ENCODE measurements at regions not wholly inside any gene's neighbourhood (a gene's known extent, or its start where the extent isn't known, plus 50 kb on each side); places are given as distances from the start of the nearest gene placed in this dataset.
"Not testable (repeated sequence)": the region's sequence is repeated elsewhere in the genome, so short reads cannot be mapped to it uniquely, and the experiment has no call there.

- DNase-seq (ENCODE audit: low read depth): no peak
Measured at GRCh38 chr1:184820218-184820750, 65.6 kb upstream of the EDEM3 start.

- no peak for DNase-seq (ENCODE audit: low read depth)
Measured at GRCh38 chr1:184818646-184819045, 64.0 kb upstream of the EDEM3 start.

GRCh38 chr1:184817003-184817402 lies 62.3 kb upstream of the EDEM3 start:
- not testable (repeated sequence) for DNase-seq (ENCODE audit: low read depth)

GRCh38 chr1:184813528-184814089 lies 59.0 kb upstream of the EDEM3 start:
- DNase-seq (ENCODE audit: low read depth): no peak

GRCh38 chr1:184811439-184812111 lies 56.9 kb upstream of the EDEM3 start:
- DNase-seq (ENCODE audit: low read depth): no peak

GRCh38 chr1:184810735-184811343 lies 56.2 kb upstream of the EDEM3 start:
- DNase-seq (ENCODE audit: low read depth): no peak

- no peak for DNase-seq (ENCODE audit: low read depth)
Measured at GRCh38 chr1:184806296-184806721, 51.7 kb upstream of the EDEM3 start.

- peak; percentile 45 for DNase-seq (ENCODE audit: low read depth)
Measured at GRCh38 chr1:184805667-184806295, 51.1 kb upstream of the EDEM3 start.

Measured in HS-27A (cell line).